ENCODE measurements at regions not wholly inside any gene's neighbourhood (a gene's known extent, or its start where the extent isn't known, plus 50 kb on each side); places are given as distances from the start of the nearest gene placed in this dataset.

DNA sequence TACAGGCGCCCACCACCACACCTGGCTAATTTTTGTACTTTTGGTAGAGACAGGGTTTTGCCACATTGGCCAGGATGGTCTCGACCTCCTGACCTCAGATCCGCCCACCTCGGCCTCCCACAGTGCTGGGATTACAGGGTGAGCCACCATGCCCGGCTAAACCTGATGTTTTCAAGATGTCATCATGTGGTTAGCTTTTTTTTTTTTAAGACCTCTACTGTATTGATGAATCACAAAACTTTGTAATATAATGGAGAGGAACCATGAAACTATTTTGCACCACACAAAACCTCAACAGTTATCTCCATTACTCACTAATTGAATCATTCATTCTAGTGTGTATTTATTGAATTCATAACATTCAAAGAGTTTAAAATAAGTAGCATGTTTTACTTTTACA is 94.7 kb upstream of the NEIL3 start:
- DNase-seq (ENCODE audit: low spot score), result no peak
- CTCF ChIA-PET (ENCODE audit: low intra/inter-chr PET ratio, low total read pairs), result no interaction called here
- no peaks in the 10 kb centered on the region for H3K36me3 ChIP-seq (replicated peaks in 1 of 2; ENCODE audit: control insufficient read depth in 1 of 2, insufficient read depth in 2 of 2, low read length in 2 of 2)
- WGBS (ENCODE audit: low lambda C conversion rate), result 9% methylated on average over 5 of the region's 5 CpGs
- H3K27ac ChIP-seq (ENCODE audit: extremely low read length, insufficient read depth, low read length), result no peak overlapping the region
- H3K4me2 ChIP-seq (ENCODE audit: low read depth, low read length), result no peak overlapping the region
- H3K4me1 ChIP-seq (ENCODE audit: insufficient read depth, low read length), result no peaks in the 10 kb centered on the region
- no peak for ATAC-seq
- FAIRE-seq, result no peak
- no peaks in the 10 kb centered on the region for H3K9me3 ChIP-seq (ENCODE audit: low read length)
- no peak overlapping the region for H3K9ac ChIP-seq (ENCODE audit: insufficient read depth, low read depth, low read length)
- no peak for TF ChIP-seq GTF3A (CRISPR knock-in tag; conservative IDR thresholded peaks at IDR 0.05)
- TF ChIP-seq NR2C2 (CRISPR knock-in tag; IDR thresholded peaks at IDR 0.05; ENCODE audit: borderline replicate concordance), result no peak
- no peak for TF ChIP-seq ZNF572 (CRISPR knock-in tag; IDR thresholded peaks at IDR 0.05)
- TF ChIP-seq, protein P1, sequence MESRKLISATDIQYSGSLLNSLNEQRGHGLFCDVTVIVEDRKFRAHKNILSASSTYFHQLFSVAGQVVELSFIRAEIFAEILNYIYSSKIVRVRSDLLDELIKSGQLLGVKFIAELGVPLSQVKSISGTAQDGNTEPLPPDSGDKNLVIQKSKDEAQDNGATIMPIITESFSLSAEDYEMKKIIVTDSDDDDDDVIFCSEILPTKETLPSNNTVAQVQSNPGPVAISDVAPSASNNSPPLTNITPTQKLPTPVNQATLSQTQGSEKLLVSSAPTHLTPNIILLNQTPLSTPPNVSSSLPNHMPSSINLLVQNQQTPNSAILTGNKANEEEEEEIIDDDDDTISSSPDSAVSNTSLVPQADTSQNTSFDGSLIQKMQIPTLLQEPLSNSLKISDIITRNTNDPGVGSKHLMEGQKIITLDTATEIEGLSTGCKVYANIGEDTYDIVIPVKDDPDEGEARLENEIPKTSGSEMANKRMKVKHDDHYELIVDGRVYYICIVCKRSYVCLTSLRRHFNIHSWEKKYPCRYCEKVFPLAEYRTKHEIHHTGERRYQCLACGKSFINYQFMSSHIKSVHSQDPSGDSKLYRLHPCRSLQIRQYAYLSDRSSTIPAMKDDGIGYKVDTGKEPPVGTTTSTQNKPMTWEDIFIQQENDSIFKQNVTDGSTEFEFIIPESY (CRISPR knock-in tag; IDR thresholded peaks at IDR 0.05), result no peak
- no peak for TF ChIP-seq ZNF30 (CRISPR knock-in tag; IDR thresholded peaks at IDR 0.05)
- TF ChIP-seq ZNF337 (CRISPR knock-in tag; IDR thresholded peaks at IDR 0.05; ENCODE audit: borderline replicate concordance, low read depth), result no peak
- no peak for TF ChIP-seq HNF4A (CRISPR knock-in tag; IDR thresholded peaks at IDR 0.05)
- TF ChIP-seq ZNF121 (CRISPR knock-in tag; IDR thresholded peaks at IDR 0.05), result no peak
- TF ChIP-seq GFI1 (CRISPR knock-in tag; IDR thresholded peaks at IDR 0.05; ENCODE audit: borderline replicate concordance), result no peak
- TF ChIP-seq ZNF773 (CRISPR knock-in tag; IDR thresholded peaks at IDR 0.05; ENCODE audit: borderline replicate concordance), result no peak
- TF ChIP-seq ADNP (CRISPR knock-in tag; IDR thresholded peaks at IDR 0.05), result no peak
- no peak for TF ChIP-seq HNRNPL (IDR thresholded peaks at IDR 0.05; ENCODE audit: low read depth, low read length)
- no peaks in the 10 kb centered on the region for H3K79me2 ChIP-seq (ENCODE audit: insufficient read depth, low read length)
- no peaks in the 10 kb centered on the region for H4K20me1 ChIP-seq (ENCODE audit: insufficient read depth, low read length)
- H3K27me3 ChIP-seq (ENCODE audit: control insufficient read depth in 1 of 2, insufficient read depth in 2 of 2, low read length in 2 of 2), result no peaks in the 10 kb centered on the region; a peak in 1 of 5 replicates
- H3K4me3 ChIP-seq (replicated peaks in 1 of 3; ENCODE audit: insufficient read depth in 1 of 3, low read depth in 2 of 3, low read length in 3 of 3), result no peak overlapping the region
- in situ Hi-C loops (cut with HindIII; ENCODE audit: extremely low pct_ligation_motif_present, low pct_unique_long_range_greater_than_20kb) (no loop called here), intact Hi-C loops (cut with micrococcal nuclease; ENCODE audit: unreplicated experiment) (no loop called here)
- POLR2A ChIA-PET, result no interaction called here
- BruUV-seq (replicated peaks), result no TSS peak
- H2AFZ ChIP-seq (ENCODE audit: low read length), result no peak overlapping the region
